Coronary artery (tissue), 2 donors: ENCODE measurements at regions not wholly inside any gene's neighbourhood (a gene's known extent, or its start where the extent isn't known, plus 50 kb on each side); places are given as distances from the start of the nearest gene placed in this dataset.

Experiments
- DNase-seq: peaks from one replicate; pipeline ENCODE4 v3.0.0-alpha.2; 2017; ENCODE audit warnings: low spot score
- H3K27ac ChIP-seq, 2 donors: fragments of 200-600 bp; sonication (generic); one replicate each; pipeline ENCODE4 v1.5.1; 2016 to 2019
- H3K4me3 ChIP-seq: fragments of 200-600 bp; sonication (generic); 2 replicates; pipeline ENCODE4 v1.5.1; 2016; ENCODE audit warnings: mild to moderate bottlenecking, moderate library complexity
- TF ChIP-seq, protein P1 (sequence below): fragments of 200-600 bp; sonication (generic); IDR thresholded peaks from one replicate; pipeline ENCODE4 v1.5.1; 2019; ENCODE audit warnings: antibody characterized with exemption

DNA sequence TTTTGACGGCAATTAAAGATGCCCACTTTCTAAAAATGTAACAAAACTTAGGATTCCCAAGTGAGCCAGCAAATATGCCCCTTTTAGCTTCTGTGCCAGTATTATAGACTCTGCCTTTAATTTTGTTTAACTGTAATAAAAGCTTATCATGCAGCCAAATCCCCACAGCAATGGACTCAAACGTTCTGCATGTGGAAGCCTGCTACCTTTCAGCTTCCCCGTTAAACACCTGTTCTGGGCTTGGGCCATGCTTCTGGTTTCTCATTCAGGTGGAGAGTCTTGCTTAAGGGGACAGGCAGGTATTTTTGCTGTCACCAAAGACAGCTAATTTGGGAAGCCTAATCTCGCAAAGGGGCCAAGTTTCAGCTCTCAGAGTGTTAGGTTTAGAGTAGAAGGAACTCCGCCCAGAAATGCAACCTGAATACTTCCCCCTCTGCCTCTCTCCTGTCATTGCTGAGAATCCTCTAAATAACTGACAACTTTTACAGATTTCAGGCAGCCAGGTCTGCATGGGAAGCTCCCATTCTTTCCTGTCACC, 399.4 kb upstream of the ATP11B start:
- TF ChIP-seq, protein P1, sequence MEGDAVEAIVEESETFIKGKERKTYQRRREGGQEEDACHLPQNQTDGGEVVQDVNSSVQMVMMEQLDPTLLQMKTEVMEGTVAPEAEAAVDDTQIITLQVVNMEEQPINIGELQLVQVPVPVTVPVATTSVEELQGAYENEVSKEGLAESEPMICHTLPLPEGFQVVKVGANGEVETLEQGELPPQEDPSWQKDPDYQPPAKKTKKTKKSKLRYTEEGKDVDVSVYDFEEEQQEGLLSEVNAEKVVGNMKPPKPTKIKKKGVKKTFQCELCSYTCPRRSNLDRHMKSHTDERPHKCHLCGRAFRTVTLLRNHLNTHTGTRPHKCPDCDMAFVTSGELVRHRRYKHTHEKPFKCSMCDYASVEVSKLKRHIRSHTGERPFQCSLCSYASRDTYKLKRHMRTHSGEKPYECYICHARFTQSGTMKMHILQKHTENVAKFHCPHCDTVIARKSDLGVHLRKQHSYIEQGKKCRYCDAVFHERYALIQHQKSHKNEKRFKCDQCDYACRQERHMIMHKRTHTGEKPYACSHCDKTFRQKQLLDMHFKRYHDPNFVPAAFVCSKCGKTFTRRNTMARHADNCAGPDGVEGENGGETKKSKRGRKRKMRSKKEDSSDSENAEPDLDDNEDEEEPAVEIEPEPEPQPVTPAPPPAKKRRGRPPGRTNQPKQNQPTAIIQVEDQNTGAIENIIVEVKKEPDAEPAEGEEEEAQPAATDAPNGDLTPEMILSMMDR, result no peak
- Histone ChIP-seq H3K27ac (no peak overlapping the region), H3K4me3 (no peak overlapping the region)
- no peak for DNase-seq

DNA sequence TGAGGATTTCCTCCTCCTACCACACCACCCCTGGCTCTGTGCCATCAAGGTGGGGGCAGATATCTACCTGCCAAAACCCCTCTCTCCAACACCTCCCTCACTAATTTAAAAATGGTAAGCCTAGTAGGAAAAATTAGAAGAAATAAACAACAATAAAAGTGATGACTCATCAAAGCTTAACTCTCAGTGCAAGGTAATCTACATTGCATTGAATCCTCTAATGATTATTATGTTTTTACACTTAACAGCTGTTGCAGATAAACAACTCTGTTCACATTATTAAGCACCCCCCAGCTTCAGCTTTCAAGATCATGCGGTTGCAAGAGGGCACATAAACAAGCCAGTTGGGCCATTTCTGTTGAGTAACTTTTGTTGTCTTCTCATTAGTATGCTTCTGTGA, 396.1 kb upstream of the ATP11B start:
- DNase-seq, result no peak
- Histone ChIP-seq H3K27ac (no peak overlapping the region), H3K4me3 (no peak overlapping the region)
- TF ChIP-seq, protein P1, result no peak

DNA sequence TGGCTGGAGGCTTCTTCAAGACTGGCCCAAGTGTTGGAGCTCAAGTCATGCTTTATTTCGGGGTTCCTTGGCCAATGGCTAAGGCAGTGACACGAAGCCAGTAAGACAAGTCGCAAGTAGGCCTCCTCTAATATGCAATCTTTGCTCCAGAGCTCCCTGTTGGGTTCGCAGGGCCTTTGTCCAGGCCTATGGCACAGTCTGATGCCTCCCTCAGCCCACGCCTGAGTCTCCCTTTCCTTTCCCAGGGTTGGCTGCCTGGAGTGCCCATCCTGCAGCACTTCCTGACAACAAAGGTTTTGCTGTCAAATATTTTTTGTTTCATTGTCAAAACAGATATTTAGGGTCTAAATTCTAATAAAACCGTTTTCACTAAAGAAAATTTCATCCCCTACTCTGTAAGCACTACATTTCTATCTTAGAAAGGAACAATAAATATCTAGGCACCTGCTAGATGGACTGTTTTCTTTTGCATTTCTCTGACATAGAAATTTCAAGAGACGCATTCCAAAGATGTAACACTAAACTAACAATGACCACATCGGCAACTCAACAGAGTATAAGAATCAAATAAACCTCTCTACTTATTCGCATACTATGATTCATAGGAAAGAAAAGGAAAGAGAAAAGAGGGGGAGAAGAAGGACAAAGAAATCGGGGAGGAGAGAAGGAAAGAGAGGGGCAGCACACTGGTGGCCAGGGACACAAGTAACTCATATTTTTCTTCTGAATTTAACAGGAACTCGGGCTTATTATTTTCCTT, 393.1 kb upstream of the ATP11B start:
- no peak for DNase-seq
- no peak overlapping the region for H3K4me3 ChIP-seq
- TF ChIP-seq, protein P1, result no peak
- H3K27ac ChIP-seq, result no peak overlapping the region

DNA sequence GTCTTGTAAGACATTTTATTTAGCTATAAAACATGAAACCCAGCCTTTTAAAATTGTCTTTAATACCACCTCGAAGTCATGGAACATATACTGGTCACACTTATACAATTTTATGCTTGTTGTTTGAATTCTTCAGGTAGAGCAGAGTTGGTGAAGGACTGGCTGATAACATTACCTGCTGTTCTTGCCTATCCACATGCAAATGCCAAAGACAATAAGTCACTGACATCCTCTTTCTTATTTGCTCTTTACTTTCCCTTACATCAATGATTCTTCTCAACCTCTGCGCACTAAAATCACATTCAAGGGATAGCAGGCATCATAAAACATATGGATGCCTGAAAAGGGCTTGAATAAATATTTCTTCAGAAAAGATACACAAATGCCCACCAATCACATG, 392.5 kb upstream of the ATP11B start:
- Histone ChIP-seq H3K4me3 (no peak overlapping the region), H3K27ac (no peak overlapping the region)
- DNase-seq, result no peak
- TF ChIP-seq, protein P1, result no peak

DNA sequence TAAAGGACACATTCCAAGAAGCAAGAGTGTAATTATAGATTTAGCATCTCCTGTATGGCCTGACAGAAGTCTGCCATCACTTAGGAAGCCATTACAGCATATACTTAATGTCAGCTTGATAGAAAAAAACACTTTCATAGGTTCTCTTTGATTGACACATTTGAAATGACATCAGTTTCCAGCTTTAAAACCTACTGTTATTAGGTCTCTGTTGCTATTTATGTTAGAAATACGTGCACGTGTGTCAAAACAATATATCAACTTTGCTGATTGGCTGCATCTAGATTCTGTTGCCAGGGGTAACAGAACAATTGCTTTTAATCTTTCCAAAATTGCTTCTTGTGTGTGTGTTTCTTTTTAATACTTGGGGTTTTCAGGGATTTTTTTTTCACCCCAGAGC, 389.3 kb upstream of the ATP11B start:
- TF ChIP-seq, protein P1, result no peak
- Histone ChIP-seq H3K27ac (no peak overlapping the region), H3K4me3 (no peak overlapping the region)
- DNase-seq, result no peak

DNA sequence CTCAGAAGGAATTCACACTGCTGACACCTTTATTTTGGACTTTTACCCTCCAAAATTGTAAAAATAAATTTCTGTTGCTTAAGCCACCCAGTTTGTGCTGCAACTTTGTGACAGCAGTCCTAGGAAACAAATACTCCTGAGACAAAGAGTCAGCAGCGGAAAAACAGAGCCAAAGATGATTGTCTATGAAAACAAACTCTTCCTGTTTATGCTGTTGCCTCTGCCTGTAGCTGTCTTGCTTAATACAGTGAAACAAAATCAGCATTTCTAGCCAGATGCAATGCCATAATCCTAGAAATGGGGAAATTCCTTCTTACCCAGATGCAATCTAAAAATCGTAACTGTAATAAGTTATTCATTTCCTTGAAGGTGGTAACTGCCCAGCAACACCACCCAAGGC, 387.5 kb upstream of the ATP11B start:
- DNase-seq, result no peak
- Histone ChIP-seq H3K4me3 (no peak overlapping the region), H3K27ac (no peak overlapping the region)
- TF ChIP-seq, protein P1, result no peak

DNA sequence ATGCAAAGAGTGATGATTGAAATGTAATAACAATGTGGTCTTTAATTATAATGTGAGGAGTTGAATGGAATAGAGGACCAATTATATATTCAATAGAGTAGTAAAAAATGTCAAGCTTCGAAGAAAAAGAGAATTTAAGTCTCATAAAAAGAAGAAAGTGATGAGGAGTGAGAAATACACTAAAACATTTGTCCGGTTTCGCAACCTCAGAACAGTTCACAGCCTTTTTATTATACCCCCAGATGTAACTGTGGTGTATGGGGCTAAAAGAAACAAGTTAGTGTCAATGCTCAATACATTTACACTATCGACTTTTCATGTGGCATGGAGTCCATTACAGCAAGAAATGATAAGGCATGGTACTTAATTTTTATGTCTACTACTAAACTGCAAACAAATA, 386.5 kb upstream of the ATP11B start:
- TF ChIP-seq, protein P1, result no peak
- no peak for DNase-seq
- Histone ChIP-seq H3K4me3 (no peak overlapping the region), H3K27ac (no peak overlapping the region)
